ENCODE measurements at regions not wholly inside any gene's neighbourhood (a gene's known extent, or its start where the extent isn't known, plus 50 kb on each side); places are given as distances from the start of the nearest gene placed in this dataset.

- TF ChIP-seq POLR2AphosphoS5 (IDR thresholded peaks at IDR 0.05; ENCODE audit: low read depth, low read length) (no peak), POLR2A (IDR thresholded peaks at IDR 0.05; ENCODE audit: low read depth, low read length) (no peak), TAF1 (IDR thresholded peaks at IDR 0.05; ENCODE audit: borderline replicate concordance, low read depth, low read length) (no peak)
These were observed 137.5 kb downstream of the CENPF start for GRCh38 chr1:214740471-214740870.
